ENCODE measurements at regions not wholly inside any gene's neighbourhood (a gene's known extent, or its start where the extent isn't known, plus 50 kb on each side); places are given as distances from the start of the nearest gene placed in this dataset.

GRCh38 chr2:228945710-228946109 is 325.4 kb downstream of the PID1 start:
- TF ChIP-seq CTCF (IDR thresholded peaks at IDR 0.05) (no peak), POLR2A (IDR thresholded peaks at IDR 0.05; ENCODE audit: low read depth) (no peak), EP300 (IDR thresholded peaks at IDR 0.05) (no peak)
